Activated naive CD4-positive, alpha-beta T cell treated with anti-CD3 and anti-CD28 coated beads, Interleukin-2, amount 50 U/mL, for 16 hours (primary cell): ENCODE measurements at regions not wholly inside any gene's neighbourhood (a gene's known extent, or its start where the extent isn't known, plus 50 kb on each side); places are given as distances from the start of the nearest gene placed in this dataset.

Experiments
- DNase-seq: peaks from one replicate; pipeline ENCODE4 v3.0.0-alpha.2; 2020

DNA sequence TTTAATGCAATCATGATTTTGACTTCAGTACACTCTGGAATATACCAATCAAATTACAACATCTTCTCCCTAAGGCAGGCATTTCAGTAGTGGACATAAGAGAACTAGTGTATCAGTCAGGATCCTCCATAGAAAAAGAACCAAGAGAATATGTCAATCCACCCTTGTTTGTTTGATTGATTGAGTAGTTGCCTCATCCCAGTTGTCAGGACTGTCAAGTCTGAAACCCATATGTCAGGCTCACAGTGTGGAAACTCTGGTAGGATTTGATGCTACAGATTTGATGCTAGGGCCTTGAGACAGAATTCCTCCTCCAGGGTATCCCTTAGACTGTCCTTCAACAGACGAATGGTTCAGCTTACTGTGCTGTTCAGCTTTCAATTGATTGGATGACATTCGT lies 375.0 kb downstream of the ETS1 start:
- DNase-seq = no peak

GRCh38 chr11:128210148-128210940 lies 377.0 kb downstream of the ETS1 start:
- DNase-seq = no peak

- DNase-seq = no peak
These were observed 378.3 kb downstream of the ETS1 start for GRCh38 chr11:128209138-128209435.

GRCh38 chr11:128208329-128209137 lies 378.8 kb downstream of the ETS1 start:
- DNase-seq = no peak

GRCh38 chr11:128207861-128208321 lies 379.5 kb downstream of the ETS1 start:
- DNase-seq = no peak

DNA sequence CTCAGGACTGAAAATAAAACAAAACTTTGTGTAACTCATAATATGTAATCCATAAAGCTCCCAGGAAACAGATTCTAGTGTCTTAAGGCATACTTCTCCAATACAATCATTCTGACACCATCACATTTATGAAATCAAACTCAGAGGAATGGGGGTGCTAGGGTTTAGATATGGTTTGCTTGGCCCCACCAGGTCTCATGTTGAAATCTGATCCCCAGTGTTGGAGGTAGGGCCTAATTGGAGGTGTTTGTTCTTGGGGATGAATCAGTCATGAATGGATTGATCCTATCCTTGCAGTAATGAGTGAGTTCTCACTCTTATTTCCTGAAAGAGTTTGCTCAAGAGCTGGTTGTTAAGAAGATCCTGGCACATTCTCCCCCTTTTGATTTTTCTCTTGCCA lies 380.9 kb downstream of the ETS1 start:
- no peak for DNase-seq

DNA sequence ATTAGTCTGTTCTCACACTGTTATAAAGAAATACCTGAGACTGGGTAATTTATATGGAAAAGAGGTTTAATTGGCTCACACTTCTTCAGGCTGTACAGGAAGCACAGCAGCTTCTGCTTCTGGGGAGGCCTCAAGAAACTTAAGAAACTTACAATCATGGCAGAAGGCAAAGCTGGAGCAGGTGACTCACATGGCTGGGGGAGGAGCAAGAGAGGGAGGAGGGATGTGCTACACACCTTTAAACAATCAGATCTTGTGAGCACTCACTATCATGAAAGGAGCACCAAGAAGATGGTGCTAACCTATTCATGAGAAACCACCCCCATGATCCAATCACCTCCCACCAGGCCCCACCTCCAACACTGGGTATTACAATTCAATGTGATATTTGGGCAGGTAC lies 381.6 kb downstream of the ETS1 start:
- DNase-seq = no peak

DNA sequence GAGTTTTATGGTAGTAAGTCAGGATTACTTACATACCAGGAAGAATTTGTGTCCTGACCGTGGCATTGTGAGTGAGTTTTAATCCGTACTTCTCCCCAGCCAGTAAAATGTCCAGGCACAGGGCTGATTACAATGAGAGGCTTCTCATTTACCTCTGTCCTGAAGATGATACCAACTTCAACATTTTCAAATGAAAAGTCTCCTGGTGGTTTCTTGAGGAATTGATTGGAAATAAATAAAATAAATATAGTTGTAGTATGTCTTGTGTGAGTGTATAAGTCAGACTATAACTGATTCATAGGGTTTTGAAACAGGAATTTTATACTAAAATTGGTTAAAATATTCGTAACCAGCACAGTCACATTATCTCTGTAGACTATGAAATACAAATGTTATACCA lies 382.5 kb downstream of the ETS1 start:
- DNase-seq = no peak

GRCh38 chr11:128201801-128202200 lies 385.6 kb downstream of the ETS1 start:
- DNase-seq = no peak

DNA sequence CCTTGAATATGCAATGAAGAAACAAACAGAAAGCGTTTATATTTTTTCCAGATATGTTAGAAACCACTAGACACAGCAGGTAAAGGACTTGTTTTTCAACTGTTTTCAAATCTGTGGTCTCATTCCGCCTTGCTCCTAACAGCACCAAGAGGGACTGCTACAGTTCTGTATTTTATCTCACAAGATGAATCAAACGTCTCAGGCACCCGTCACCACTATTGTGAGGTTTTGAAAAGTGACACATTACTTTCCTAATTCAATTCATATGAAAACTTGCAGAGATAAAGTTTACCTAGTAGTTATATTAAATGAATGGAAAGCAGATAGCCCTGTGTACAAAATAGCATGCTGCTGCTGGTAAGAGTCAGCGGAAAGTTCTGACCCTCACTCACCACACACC lies 386.3 kb downstream of the ETS1 start:
- DNase-seq = no peak

- no peak for DNase-seq
These were observed 386.9 kb downstream of the ETS1 start for GRCh38 chr11:128200467-128200866.

DNA sequence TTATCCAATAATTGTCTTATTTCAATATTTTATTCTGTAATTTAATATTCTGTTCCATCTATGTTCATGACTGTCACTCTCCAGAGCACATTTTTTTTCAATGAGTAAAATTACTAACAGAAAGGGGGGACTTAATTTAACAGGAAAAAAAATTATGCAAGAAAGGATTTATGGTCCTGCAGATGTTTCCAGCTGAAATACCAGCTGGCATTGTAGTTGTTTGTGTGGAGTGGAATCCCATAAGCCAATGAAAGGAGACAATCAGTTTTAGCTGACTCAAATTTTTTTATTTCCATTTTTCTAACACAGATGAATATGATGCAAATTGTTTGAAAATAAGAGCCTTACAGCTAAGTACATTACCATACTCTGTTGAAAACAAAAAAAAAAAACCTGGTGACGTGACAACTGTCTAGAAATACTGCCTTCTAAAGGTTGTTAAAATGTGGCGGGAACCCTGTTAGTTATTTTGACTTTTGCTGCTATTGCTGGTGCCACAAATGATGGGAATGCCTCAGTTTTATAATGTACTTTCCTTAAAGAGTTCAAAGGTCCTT lies 389.1 kb downstream of the ETS1 start:
- DNase-seq = no peak

DNA sequence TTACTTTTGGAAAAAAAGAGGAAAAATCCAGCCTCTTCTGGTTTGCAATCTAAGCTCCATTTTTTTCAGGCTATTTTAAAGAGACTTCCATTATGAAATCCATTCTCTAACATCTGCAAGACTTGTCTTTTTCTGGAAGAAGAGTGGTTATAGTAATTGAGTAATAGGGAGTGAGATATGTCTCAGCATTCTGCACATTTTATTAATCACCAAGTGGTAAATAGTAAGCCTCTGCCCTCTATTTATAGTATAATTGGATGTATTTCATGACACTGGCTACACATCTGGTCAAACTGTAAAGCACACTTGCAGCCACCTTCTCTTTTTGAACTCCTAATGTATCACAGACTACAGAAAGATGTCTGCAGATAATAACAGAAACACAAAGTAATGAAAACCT lies 391.1 kb downstream of the ETS1 start:
- no peak for DNase-seq

GRCh38 chr11:128195756-128196155 lies 391.6 kb downstream of the ETS1 start:
- DNase-seq = no peak

DNA sequence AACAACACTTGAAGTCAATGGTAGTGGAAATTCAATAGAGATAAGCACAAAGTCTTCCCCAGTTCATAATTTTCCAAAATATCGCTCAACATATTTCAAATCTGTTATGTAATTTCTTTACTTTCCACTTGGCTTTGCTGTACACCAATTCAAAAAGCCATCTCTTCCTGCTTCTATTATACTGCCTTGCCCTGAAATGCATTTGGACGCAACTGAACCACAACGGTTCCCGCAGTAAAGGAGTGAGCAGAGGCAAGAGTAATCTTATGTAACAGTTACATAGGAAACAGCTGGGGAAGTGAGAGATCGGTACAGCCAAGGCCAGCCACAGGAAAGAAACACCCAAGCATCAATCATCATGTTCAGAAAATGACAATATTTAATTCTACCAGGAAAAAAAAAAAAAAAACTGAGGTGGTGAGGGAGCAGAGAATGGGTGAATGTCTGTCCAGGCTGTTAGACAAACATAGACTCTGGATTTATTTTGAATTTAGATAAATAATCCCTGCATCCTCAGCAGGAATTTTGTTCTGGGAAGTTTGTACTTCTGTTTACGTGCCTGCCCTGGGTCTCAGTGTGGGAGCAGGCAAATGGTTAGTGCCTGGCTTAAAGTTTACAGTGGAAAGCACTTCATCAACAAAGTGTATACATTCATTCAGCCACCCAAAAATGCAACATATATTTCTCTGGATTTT lies 392.2 kb downstream of the ETS1 start:
- DNase-seq = no peak

GRCh38 chr11:128194216-128194615 lies 393.1 kb downstream of the ETS1 start:
- no peak for DNase-seq

GRCh38 chr11:128193615-128194014 lies 393.7 kb downstream of the ETS1 start:
- DNase-seq = no peak

DNA sequence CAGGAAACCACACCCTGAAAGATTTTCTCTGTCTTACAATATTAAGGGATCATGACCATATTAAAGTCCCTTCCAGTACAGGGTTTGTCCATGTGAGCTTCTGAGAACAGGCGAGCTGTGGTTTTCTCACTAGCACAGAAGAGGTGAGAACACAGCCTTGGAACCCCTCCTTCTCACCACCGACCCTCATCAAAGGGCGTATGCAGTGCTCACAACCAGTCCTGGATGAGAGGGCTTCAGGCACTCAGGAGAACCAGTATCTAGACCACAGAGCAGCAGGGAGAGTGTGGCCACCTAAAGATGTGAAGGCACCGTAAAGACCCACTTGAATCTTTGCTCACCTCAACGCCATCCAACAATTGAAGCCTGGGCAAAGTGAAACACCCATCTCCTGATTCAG lies 397.0 kb downstream of the ETS1 start:
- no peak for DNase-seq

GRCh38 chr11:128189823-128190222 lies 397.5 kb downstream of the ETS1 start:
- no peak for DNase-seq

GRCh38 chr11:128188346-128189004 lies 398.9 kb downstream of the ETS1 start:
- no peak for DNase-seq

GRCh38 chr11:128187835-128188234 lies 399.5 kb downstream of the ETS1 start:
- DNase-seq = no peak

- DNase-seq = no peak
These were observed 400.0 kb downstream of the ETS1 start for GRCh38 chr11:128187377-128187776.

DNA sequence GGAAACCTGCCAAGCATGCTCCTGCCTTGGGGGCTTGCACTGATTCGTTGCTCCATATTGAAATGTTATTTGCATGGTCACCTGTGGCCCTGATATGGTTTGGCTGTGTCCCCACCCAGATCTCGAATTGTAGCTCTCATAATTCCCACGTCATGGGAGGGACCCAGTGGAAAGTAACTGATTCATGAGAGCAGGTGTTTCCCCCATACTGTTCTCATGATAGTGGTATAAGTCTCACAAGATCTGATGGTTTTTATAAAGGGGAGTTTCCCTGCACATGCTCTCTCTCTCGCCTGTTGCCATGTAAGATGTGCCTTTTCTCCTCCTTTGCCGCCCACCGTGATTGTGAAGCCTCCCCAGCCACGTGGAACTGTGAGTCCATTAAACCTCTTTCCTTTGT lies 402.4 kb downstream of the ETS1 start:
- no peak for DNase-seq
